NCI-H748 (cell line): ENCODE measurements at regions not wholly inside any gene's neighbourhood (a gene's known extent, or its start where the extent isn't known, plus 50 kb on each side); places are given as distances from the start of the nearest gene placed in this dataset.
"Not testable (repeated sequence)": the region's sequence is repeated elsewhere in the genome, so short reads cannot be mapped to it uniquely, and the experiment has no call there.

ENCODE experiments used
- DNase-seq: peaks from one replicate; lab custom pipeline; 2025; ENCODE audit not compliant: unreplicated experiment; lab: John Stamatoyannopoulos, UW

DNA sequence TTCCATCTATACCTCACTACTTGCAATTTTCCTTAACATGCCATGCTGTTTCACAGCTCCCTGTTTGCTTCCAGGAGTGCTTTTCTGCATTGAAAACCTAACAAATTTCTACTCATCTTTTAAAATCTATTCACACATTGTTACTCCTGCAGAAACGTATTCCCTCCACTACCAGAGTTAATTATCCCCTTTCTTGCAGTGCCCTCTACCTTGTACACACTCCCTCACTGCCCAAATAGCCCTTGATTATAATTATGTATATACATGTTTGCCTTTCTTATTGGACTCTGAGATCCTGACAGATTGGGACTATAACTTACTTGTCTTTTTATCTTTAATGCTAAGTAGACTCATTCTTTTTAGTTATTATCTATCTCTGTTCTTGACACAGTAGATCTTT is 325.0 kb downstream of the OXSM start:
- DNase-seq, result no peak

DNA sequence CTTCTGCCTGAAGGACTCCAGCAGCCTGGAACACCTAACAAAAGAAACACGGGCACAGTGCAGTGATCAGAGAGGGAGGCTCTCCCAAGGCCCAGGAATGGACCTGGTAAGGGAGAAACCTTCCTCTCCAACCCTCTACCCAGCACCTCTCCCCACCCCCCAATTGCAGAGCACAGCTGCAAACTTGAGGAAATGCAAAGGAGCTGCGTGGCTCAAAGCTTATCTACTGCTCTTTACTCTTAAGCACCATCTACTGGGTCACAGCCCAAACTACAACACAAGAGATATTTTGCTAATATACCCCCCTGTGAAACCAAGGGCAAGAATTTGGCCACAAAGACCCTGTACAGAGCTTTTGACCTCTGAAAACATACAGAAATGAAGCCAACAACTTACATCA is 328.3 kb downstream of the OXSM start:
- DNase-seq, result no peak

- DNase-seq, result no peak
Observed at GRCh38 chr3:26132942-26133341, 343.1 kb downstream of the OXSM start.

GRCh38 chr3:26141296-26141695 is 351.4 kb downstream of the OXSM start:
- no peak for DNase-seq

DNA sequence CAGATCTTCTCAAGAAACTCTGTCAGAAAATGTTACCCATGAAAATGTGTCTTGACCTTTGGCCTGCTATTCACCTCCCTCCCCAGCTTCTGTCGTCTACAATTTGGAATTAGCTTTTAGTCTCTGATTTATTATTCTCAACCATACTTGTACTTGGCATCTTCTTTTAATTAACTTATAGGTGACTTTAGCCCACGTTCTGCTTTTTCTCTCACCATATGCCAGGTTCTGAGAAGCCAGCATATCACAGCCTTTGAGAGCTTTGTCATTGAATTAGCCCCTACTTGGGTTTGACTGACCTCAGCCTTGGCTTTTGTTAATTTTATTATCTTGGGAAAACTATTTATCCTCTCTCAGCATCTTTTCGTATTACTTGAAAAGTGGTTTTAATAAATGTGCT is 355.9 kb downstream of the OXSM start:
- DNase-seq, result no peak

DNA sequence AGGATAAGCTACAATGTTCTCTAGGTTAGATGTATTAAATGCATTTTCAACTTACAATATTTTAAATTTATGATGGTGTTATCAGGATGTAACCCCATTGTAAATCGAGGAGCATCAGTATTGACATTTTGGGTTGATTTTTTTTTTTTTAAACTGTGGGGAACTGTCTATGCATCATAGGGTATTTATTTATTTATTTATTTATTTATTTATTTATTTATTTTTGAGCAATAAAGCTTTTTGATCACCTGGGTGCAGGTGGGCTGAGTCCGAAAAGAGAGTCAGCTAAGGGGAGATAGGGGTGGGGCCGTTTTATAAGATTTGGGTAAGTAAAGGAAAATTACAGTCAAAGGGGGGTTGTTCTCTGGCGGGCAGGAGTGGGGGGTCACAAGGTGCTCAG is 367.5 kb downstream of the OXSM start:
- DNase-seq, result not testable (repeated sequence)

DNA sequence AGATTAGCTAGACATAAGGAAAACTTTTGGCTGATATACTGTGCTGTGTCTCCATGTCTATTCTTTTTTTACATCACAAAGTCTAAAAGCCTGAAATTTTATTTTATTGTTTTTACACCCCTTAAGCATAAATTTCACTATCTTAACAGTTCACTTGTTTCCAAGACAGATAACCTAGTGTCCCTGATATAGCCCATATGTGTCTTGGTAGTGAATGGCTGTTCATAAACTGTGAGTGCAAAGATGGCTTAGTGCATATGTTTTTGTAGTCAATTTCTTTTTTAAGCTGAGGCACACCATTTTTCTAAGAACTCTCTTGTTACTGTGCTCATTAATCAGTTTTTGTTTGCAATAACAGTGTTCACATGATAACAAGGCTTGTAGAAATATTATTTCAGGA is 381.1 kb downstream of the OXSM start:
- no peak for DNase-seq

- DNase-seq, result no peak
Observed at GRCh38 chr3:26191556-26191955, 401.7 kb downstream of the OXSM start.

- DNase-seq, result no peak
Observed at GRCh38 chr3:26193558-26193957, 403.7 kb downstream of the OXSM start.

DNA sequence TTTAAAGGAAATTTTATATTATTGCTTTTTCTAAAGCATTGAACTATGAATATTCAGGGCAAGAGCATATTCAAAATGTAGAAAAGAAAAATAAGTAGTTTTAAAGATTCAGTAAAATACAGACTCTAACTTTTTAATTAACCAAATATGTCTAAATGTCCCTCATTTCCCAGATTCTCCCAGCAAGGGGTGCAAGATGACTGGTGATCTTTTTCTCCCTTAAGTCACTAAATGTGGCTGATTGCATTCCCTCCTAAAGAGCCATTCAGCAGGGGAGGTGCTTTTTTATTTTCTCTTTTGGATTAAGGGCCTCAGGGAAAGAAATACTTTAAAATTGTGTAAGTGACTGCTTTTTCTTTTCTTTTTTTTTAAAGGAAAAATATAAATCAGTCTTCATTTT is 406.9 kb downstream of the OXSM start:
- no peak for DNase-seq

DNA sequence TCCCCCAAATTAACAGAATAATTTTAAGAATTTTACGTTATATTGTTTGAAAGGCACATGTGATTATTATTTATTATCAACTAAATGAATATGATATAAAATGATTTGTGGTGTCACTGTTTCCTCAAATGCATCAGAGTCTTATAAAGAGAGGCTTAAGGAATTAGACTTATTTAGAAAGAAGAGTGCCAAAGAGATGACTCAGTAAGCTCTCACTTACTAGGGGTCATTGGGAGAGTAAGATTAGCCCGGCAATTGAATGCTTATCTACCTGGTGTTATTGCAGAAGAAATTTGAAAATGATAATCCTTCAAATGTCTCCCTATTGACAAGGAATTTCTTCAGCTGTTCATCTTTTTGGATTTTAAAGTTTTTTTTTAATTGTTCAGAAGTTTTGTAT is 408.7 kb downstream of the OXSM start:
- no peak for DNase-seq

GRCh38 chr3:26202169-26202568 is 412.3 kb downstream of the OXSM start:
- DNase-seq, result no peak

DNA sequence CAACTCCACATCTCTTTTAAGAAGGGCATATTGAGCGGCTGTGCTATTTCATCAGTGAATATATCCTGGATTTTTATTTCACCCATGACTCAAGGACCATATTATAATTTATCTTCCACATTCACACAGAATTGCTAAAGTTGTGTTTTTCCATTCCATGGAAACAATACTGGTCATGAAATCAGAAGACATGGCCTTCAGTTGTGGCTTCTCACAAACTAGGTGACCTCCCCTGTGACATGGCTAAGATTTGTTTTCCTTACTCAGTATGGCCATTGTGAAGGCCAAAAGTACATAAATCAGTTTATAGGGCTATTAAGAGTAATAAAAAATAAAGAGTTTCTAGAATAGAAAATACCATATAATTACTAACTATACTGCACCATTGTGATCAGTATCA is 415.6 kb downstream of the OXSM start:
- DNase-seq, result no peak

- DNase-seq, result no peak
Observed at GRCh38 chr3:26208201-26208600, 414.4 kb upstream of the LRRC3B start.

DNA sequence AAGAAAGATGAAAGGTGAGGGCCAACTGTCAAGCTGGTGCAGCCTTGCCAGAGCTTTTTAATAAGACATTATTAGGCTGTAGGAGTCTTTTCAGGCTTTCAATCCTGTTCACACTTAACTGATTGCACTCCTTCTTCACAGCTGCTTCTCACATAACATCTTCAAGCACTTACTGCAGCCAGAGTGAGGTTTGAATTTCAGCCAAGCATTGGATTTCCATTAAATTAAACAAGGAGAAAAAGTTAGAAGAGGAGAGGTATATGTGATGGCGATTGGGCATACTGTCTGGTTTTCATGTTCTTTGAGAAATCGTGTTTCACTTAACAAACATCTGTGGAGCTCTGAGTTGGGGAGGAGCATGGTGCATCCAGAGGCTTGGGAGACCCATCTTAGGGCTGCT is 392.8 kb upstream of the LRRC3B start:
- DNase-seq, result no peak

- no peak for DNase-seq
Observed at GRCh38 chr3:26233374-26233773, 389.2 kb upstream of the LRRC3B start.

DNA sequence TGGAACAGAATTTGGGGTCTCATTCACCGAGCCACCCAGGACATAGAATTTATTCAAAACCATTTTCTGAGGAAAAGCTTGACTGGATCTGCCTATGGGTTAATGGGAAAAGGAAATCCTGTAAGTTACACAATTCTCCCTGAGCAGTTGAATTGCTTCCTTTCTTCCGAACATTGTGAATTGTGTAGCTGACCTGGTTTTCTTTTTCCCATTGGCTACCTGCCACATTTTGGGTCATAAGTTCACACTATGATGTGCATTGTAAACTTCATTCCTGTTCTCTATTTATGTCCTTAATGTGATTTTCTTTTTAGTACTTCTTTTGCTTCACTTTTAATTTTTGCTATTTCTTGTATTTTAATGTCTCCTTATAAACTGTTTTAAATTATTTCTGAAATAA is 386.0 kb upstream of the LRRC3B start:
- DNase-seq, result no peak

- no peak for DNase-seq
Observed at GRCh38 chr3:26237036-26237682, 385.4 kb upstream of the LRRC3B start.

DNA sequence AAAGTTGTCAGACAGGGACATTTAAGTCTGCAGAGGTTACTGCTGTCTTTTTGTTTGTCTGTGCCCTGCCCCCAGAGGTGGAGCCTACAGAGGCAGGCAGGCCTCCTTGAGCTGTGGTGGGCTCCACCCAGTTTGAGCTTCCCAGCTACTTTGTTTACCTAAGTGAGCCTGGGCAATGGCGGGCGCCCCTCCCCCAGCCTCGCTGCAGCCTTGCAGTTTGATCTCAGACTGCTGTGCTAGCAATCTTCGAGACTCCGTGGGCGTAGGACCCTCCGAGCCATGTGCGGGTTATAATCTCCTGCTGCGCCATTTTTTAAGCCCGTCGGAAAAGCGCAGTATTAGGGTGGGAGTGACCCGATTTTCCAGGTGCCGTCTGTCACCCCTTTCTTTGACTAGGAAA is 378.0 kb upstream of the LRRC3B start:
- DNase-seq, result not testable (repeated sequence)

GRCh38 chr3:26245236-26245635 is 377.3 kb upstream of the LRRC3B start:
- no peak for DNase-seq

- DNase-seq, result no peak
Observed at GRCh38 chr3:26246901-26247300, 375.7 kb upstream of the LRRC3B start.

- DNase-seq, result no peak
Observed at GRCh38 chr3:26247712-26248111, 374.9 kb upstream of the LRRC3B start.

- no peak for DNase-seq
Observed at GRCh38 chr3:26252001-26252400, 370.6 kb upstream of the LRRC3B start.

DNA sequence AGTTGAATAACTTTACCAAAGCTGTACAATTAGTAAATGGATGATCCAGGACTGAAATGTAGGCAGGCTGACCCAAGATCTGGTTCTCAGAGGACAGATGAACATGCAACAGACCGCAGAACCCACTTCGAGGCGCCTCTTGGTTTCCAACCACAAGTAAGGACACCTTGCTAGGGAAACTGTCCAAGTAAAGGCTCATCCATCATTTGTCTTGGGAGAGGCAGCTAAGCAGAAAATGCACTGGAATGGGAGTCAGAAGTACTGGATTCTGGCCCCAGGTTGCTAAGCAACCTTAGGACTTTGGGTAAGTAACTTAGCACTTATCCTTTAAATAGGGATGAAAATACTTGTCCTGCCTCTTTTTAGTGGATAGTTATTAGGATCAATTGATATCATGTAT is 366.3 kb upstream of the LRRC3B start:
- no peak for DNase-seq
